Embryonic facial prominence (tissue), 1 donor: ENCODE measurements at regions not wholly inside any gene's neighbourhood (a gene's known extent, or its start where the extent isn't known, plus 50 kb on each side); places are given as distances from the start of the nearest gene placed in this dataset.
"Not testable (repeated sequence)": the region's sequence is repeated elsewhere in the genome, so short reads cannot be mapped to it uniquely, and the experiment has no call there.

Source experiments
- DNase-seq: peaks from one replicate; pipeline ENCODE4 v3.0.0-alpha.2; 2016; ENCODE audit errors: extremely low spot score

GRCh38 chr3:177838766-177839350 is 641.6 kb upstream of the TBL1XR1 start:
- DNase-seq, result no peak

DNA sequence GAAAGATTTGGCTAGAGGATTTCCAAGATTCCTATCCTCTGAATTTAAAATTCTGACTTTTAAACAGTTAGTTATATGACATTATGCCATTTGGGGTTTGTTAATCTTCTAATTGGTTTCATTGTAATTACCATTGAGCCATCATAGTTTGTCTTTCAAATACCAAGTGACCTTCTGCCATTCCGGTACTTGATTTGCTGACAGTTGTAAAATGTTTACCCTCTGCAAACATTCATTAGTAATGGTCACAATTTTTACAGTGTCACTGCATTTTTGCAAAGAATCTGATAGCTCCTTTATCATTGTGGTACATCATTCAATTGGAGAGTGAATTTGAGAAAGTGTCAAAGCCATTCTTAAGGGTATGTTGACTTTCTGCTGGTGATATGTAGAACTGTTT is 645.0 kb upstream of the TBL1XR1 start:
- no peak for DNase-seq

GRCh38 chr3:177842743-177843734 is 645.8 kb upstream of the TBL1XR1 start:
- DNase-seq, result no peak

GRCh38 chr3:177852001-177852807 is 654.9 kb upstream of the TBL1XR1 start:
- DNase-seq, result no peak

DNA sequence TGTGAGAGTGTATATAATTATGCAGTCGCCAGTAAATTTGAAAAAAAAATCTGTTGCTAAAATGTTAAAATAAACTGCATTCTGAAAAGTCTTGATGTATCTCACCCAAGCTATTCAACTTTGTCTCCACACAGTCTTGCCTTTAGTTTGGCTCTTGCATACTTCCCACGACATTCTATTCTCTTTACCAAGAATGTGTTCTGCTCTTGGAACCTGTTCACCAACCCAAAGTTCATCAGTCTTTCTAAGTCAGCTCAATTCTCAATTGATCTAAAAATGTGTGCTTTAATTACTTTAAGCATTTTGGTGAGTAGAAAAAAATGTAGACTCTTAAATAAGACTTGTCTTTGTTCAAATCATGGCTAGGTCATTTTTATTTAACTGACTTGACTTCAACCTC is 657.7 kb upstream of the TBL1XR1 start:
- no peak for DNase-seq

DNA sequence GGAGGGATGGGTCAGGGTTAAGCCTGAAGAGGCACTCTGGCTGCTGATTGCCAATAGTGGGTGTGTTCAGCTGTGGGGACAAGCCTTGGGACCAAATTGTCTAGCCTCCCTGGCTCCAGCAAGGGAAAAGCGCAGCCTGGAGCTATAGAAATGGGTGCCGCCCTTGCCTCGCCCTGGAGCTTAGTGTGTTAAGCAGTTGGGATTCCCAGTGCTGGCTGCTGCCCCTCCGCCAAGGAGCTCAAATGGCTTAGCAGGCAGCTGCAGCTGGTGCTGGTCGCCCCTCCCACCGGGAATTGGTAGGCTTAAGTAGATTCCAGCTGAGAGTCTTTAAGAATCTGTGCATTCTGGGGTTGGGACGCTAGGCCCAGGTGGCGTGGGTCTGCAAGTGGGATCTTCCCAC is 662.9 kb upstream of the TBL1XR1 start:
- no peak for DNase-seq

DNA sequence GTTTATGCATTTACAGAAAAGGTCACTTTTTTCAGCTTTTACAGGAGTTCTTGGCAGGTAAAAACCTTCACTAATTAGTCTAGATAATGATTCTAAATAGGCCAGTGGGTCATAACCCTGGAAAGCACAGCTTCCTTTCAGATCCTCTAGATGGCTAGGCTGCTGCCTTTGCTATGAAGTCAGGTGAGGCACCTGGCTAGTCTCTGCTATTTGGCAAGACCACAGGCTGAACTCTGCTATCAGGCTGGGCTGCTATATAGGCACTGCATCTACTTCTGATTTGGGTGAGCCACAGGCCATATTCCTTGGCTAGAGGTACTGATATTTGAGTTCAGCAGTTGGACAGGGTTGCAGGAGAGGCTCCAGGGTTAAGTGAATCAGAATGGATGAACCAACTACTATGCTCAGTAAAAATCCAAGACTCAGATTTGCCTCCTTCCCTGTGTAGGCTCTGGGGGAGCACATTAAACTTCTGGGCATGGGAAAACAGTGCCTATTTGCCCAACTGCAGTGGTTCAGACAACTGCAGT is 665.7 kb upstream of the TBL1XR1 start:
- DNase-seq, result no peak

- DNase-seq, result not testable (repeated sequence)
Observed at GRCh38 chr3:177871267-177871666, 665.0 kb upstream of the KCNMB2 start.

GRCh38 chr3:177878192-177878591 is 658.0 kb upstream of the KCNMB2 start:
- no peak for DNase-seq

DNA sequence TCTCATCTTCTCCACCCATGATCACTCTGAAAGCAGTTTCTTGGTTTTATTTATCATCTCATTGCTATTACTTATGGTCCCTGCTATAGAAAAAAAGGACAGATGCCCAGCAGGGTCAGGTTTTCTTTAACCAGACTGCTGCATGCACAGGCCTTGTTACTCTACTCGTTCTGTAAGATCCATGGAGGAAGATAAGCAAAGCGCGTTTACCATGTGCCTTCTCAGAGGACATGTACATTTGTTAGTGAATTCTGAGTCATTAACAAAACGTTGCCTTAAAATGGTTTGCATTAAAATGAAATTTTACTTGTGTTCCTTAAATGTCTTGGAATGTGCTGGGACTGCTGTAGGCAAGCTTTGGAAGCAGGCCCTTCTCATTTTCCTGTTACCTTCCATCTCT is 657.3 kb upstream of the KCNMB2 start:
- DNase-seq, result no peak

- DNase-seq, result no peak
Observed at GRCh38 chr3:177881351-177881750, 654.9 kb upstream of the KCNMB2 start.

DNA sequence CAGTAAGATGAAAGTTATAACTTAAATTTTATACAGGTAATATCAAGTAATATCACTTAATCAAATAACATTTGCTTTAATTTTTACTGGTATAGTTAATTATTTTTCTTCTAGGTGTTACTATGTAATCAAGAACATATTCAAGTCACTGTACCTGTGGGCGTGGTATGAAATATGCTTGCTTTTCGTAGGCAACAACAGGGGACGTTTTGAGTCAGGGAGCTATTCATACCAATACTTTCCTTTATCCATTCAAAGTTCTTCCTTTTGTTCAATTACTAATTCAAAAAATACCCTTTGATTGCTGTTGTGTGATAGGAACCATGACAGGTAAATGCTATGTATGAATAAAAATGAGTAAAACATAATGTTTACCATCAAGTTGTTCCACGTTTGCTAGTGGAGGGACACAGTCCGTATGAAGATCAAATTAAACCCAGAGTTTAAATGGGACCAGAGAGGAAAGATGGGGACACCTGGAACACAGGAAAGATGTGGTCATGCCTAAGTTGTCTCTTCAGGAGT is 654.0 kb upstream of the KCNMB2 start:
- no peak for DNase-seq

DNA sequence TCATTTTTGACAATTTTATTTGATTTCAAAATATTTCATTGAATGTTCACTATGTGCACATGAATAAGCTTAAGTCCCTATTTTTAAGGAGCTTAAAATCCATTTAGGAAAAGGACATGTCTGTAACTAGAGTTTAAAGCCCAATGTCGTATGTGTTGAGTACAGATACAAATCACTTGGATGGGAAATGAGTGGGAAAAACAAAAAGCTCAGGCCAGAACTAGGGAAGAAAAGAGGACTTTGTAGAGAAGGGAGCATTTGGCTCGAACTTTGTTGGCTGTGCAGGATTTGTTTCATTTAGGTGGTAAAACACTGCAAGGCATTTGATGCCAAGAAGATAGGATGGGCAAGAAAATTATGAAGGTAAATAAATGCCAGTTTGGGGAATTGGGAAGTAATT is 653.1 kb upstream of the KCNMB2 start:
- no peak for DNase-seq

DNA sequence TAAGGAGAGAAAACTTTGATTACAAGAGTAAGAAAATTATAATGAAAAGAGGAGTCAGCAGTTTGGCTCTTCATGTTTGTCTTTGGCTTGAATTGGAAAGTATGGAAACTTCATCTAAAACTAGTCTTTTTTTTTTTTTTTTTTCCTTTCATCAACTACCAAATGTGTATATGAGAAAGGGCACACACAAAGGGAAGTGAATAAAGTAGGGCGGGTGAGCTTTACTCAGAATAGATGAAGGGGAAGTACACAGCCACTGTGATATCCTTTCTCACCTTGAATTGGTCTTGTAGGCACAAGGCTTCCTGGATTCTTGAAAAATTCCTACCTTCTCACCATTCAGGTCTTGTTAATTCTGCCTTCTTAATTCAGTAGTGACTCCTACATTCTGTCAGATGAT is 652.3 kb upstream of the KCNMB2 start:
- DNase-seq, result no peak

GRCh38 chr3:177885063-177885462 is 651.2 kb upstream of the KCNMB2 start:
- no peak for DNase-seq

DNA sequence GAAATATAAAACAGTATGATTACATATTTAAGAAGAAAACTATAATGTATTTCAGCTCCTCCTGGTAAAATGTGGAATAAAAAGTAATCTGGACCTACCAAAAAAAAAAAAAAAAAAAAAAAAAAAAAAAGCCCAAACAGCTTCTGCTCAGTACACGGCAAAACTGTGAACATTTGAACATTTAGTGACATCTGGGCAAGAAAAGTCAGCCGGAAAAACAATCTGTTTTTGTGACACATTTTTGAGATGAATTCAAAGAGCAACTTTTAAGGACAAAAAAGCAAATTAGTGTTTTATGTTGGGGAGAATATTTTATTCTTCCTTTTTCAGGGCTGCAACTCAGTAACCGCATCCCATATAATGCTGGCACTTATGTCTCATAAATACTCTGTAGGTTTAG is 649.7 kb upstream of the KCNMB2 start:
- no peak for DNase-seq

DNA sequence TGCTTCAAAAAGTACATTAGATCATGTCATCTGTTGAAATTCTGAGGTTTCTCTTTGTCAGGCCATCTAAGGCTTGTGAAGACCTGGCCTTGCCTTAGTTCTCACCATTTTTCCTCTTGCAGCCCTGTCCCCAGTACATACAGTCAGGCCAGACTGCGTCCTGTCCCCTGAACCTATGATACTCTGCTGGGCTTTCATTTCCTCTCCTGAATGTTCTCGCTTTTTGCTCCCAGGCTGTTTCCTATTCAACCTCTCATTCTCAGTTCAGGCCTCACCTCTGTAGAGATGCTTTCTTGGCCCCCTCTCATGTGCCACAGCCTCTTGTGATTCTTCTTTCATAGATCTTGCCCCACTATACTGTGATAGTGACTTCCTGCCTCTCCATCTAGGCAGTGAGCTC is 648.8 kb upstream of the KCNMB2 start:
- DNase-seq, result no peak

- DNase-seq, result no peak
Observed at GRCh38 chr3:177889161-177889560, 647.1 kb upstream of the KCNMB2 start.

DNA sequence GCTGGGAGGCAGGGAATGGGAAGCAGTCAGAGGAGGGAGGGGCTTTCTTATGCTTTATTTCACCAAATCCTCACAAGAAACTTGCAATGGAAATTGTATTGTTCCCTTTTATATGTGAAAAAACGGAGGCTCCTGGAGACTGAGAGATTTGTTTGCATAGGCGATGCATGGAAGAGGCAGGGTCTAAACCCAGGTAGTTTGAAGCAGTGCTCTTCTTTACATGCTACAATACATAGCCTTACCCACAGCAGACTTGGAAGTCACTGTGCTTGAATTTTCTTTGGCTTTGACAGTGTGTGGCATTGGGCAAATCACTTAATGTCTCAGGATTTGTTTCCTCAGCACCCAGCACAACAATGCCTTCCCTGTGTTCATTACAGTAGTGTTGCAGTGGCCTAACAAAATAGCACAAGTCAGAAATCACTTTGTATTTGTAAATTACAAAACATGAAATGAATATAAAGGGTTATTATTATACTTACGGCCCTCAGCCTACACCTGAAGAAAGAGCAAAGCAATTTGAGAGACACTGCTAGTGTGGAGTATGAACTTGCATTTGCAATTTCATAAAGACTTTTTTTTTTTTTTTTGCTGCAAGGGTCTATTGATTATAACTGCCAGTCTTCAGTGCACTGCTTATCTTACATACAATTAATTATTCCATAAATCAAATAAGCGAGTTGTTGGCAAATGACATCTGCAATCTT is 646.4 kb upstream of the KCNMB2 start:
- DNase-seq, result no peak

- no peak for DNase-seq
Observed at GRCh38 chr3:177890359-177890683, 645.9 kb upstream of the KCNMB2 start.

- not testable (repeated sequence) for DNase-seq
Observed at GRCh38 chr3:177891569-177891968, 644.7 kb upstream of the KCNMB2 start.
